IMR-90 (cell line): ENCODE measurements at regions not wholly inside any gene's neighbourhood (a gene's known extent, or its start where the extent isn't known, plus 50 kb on each side); places are given as distances from the start of the nearest gene placed in this dataset.

Experiments used
- ATAC-seq: fragments of 200-7000 bp; cut with Tn5 transposase; 2 replicates; pipeline ENCODE4 v1.9.1; 2020; ENCODE audit warnings: low read depth, mild to moderate bottlenecking, moderate library complexity
- BruUV-seq: library from RNA; stranded (reverse); fragments of 400-500 nt; replicated peaks from 2 replicates; lab custom pipeline; 2021; lab: Mats Ljungman, UMichigan
- CTCF ChIA-PET: fragments of 300-600 bp; formaldehyde crosslinking; extraction: SDS; loops from one replicate; lab custom pipeline; 2021; ENCODE audit warnings: antibody characterized with exemption; lab: Yijun Ruan, JAX
- POLR2A ChIA-PET: fragments of 300-600 bp; sonication (Branson Sonifier 250); formaldehyde crosslinking; loops from one replicate; lab custom pipeline; 2022; ENCODE audit warnings: antibody characterized with exemption; ENCODE audit not compliant: unreplicated experiment; lab: Charles Lee
- DNase-seq: peaks from one replicate; pipeline ENCODE4 v3.0.0; 2013
- H2AFZ ChIP-seq: replicated peaks from 2 replicates; pipeline ENCODE3; 2013; ENCODE audit warnings: low read length, mild to moderate bottlenecking; ENCODE audit not compliant: poor library complexity
- H2AK5ac ChIP-seq: 2 replicates; pipeline ENCODE4 v1.6.1; 2013; ENCODE audit warnings: low read depth, low read length, inconsistent platforms
- H2AK9ac ChIP-seq: replicated peaks from 2 replicates; pipeline ENCODE3; 2013; ENCODE audit warnings: mild to moderate bottlenecking, low read depth, low read length, moderate library complexity; ENCODE audit not compliant: poor library complexity
- H2BK120ac ChIP-seq: 2 replicates; pipeline ENCODE4 v1.6.1; 2013; ENCODE audit warnings: low read depth, low read length, inconsistent platforms
- H2BK15ac ChIP-seq: 3 replicates; pipeline ENCODE4 v1.6.1; 2013; ENCODE audit warnings: low read depth, low read length, inconsistent platforms
- H2BK20ac ChIP-seq: 2 replicates; pipeline ENCODE4 v1.6.1; 2013; ENCODE audit warnings: low read depth, mild to moderate bottlenecking, inconsistent platforms, low read length, moderate library complexity
- H2BK5ac ChIP-seq: 2 replicates; pipeline ENCODE4 v1.6.1; 2013; ENCODE audit warnings: mild to moderate bottlenecking, low read depth, low read length, inconsistent platforms; ENCODE audit not compliant: poor library complexity, severe bottlenecking
- H3K14ac ChIP-seq: replicated peaks from 2 replicates; pipeline ENCODE4 v1.6.1; 2013; ENCODE audit warnings: low read depth, low read length, inconsistent platforms
- H3K18ac ChIP-seq: 2 replicates; pipeline ENCODE4 v1.6.1; 2013; ENCODE audit warnings: low read depth, low read length, control low read depth
- H3K23ac ChIP-seq: 2 replicates; pipeline ENCODE4 v1.6.1; 2013; ENCODE audit warnings: low read depth, low read length, inconsistent platforms
- H3K27ac ChIP-seq: 2 replicates; pipeline ENCODE4 v1.5.1; 2013; ENCODE audit warnings: mild to moderate bottlenecking, control low read depth, low read length; ENCODE audit not compliant: insufficient read depth
- H3K27me3 ChIP-seq: 2 replicates; pipeline ENCODE4 v1.6.1; 2013; ENCODE audit warnings: low read length; ENCODE audit not compliant: control insufficient read depth, insufficient read depth
- H3K36me3 ChIP-seq: 2 replicates; pipeline ENCODE4 v1.6.1; 2013; ENCODE audit warnings: low read length, mixed read lengths; ENCODE audit not compliant: control insufficient read depth, insufficient read depth
- H3K4ac ChIP-seq: 2 replicates; pipeline ENCODE4 v1.6.1; 2013; ENCODE audit warnings: low read depth, low read length, inconsistent platforms
- H3K4me1 ChIP-seq: 2 replicates; pipeline ENCODE4 v1.6.1; 2013; ENCODE audit warnings: low read length, mixed read lengths; ENCODE audit not compliant: control insufficient read depth, insufficient read depth
- H3K4me2 ChIP-seq: 2 replicates; pipeline ENCODE4 v1.6.1; 2013; ENCODE audit warnings: low read depth, mild to moderate bottlenecking, control low read depth, low read length, moderate library complexity
- H3K4me3 ChIP-seq: 2 replicates; pipeline ENCODE4 v1.5.1; 2013; ENCODE audit warnings: low read depth, mild to moderate bottlenecking, control low read depth, low read length, moderate library complexity; ENCODE audit not compliant: insufficient read depth
- H3K56ac ChIP-seq: 2 replicates; pipeline ENCODE4 v1.6.1; 2013; ENCODE audit warnings: low read length, inconsistent platforms; ENCODE audit not compliant: insufficient read depth; ENCODE audit errors: extremely low read depth
- H3K79me1 ChIP-seq, 2 experiments: 2 replicates each; pipeline ENCODE4 v1.6.1; 2013; ENCODE audit warnings: low read length in 2 of 2, inconsistent platforms in 1 of 2, low read depth in 1 of 2
- H3K9ac ChIP-seq: 2 replicates; pipeline ENCODE4 v1.6.1; 2013; ENCODE audit warnings: low read depth, low read length, control low read depth
- H3K9me1 ChIP-seq: 2 replicates; pipeline ENCODE4 v1.6.1; 2013; ENCODE audit warnings: low read length, inconsistent platforms; ENCODE audit not compliant: insufficient read depth
- H3K9me3 ChIP-seq: 2 replicates; pipeline ENCODE4 v1.6.1; 2013; ENCODE audit warnings: low read length; ENCODE audit not compliant: control insufficient read depth, insufficient read depth
- H4K20me1 ChIP-seq: 2 replicates; pipeline ENCODE4 v1.6.1; 2013; ENCODE audit warnings: low read length, inconsistent platforms; ENCODE audit not compliant: insufficient read depth
- H4K5ac ChIP-seq: 2 replicates; pipeline ENCODE4 v1.6.1; 2013; ENCODE audit warnings: mild to moderate bottlenecking, low read depth, low read length, control low read depth
- H4K8ac ChIP-seq, 2 experiments: 2 replicates each; pipeline ENCODE4 v1.6.1; 2013; ENCODE audit warnings: low read depth in 2 of 2, low read length in 2 of 2, control low read depth in 1 of 2, inconsistent platforms in 1 of 2
- H4K91ac ChIP-seq: 2 replicates; pipeline ENCODE4 v1.6.1; 2013; ENCODE audit warnings: low read depth, low read length, inconsistent platforms; ENCODE audit not compliant: insufficient read depth
- BHLHE40 ChIP-seq: fragments of 150-350 bp; IDR thresholded peaks from 2 replicates; pipeline ENCODE4 v1.6.1; 2016; ENCODE audit warnings: mild to moderate bottlenecking, low read depth, low read length
- CEBPB ChIP-seq: IDR thresholded peaks from 2 replicates; pipeline ENCODE4 v1.6.1; 2012; ENCODE audit warnings: low read depth, low read length, improper control_type of control experiment
- CHD1 ChIP-seq: IDR thresholded peaks from 2 replicates; pipeline ENCODE4 v1.6.1; 2012; ENCODE audit warnings: low read depth, low read length, improper control_type of control experiment
- CTCF ChIP-seq: conservative IDR thresholded peaks from 2 replicates; pipeline ENCODE4 v1.5.1; 2012; ENCODE audit warnings: mild to moderate bottlenecking, low read depth, low read length, improper control_type of control experiment
- ELK1 ChIP-seq: fragments of 150-350 bp; IDR thresholded peaks from 2 replicates; pipeline ENCODE4 v1.6.1; 2016; ENCODE audit warnings: low read depth, mild to moderate bottlenecking, low read length, moderate library complexity, borderline replicate concordance
- FOS ChIP-seq: fragments of 150-350 bp; IDR thresholded peaks from 2 replicates; pipeline ENCODE4 v1.6.1; 2016; ENCODE audit warnings: low read depth, low read length
- MAFK ChIP-seq: IDR thresholded peaks from 2 replicates; pipeline ENCODE4 v1.6.1; 2012; ENCODE audit warnings: low read depth, low read length, improper control_type of control experiment
- MAZ ChIP-seq: IDR thresholded peaks from 2 replicates; pipeline ENCODE4 v1.6.1; 2012; ENCODE audit warnings: low read depth, mild to moderate bottlenecking, low read length, improper control_type of control experiment, moderate library complexity, borderline replicate concordance
- MXI1 ChIP-seq: IDR thresholded peaks from 2 replicates; pipeline ENCODE4 v1.6.1; 2012; ENCODE audit warnings: low read depth, mild to moderate bottlenecking, low read length, moderate library complexity, borderline replicate concordance
- NFE2L2 ChIP-seq: fragments of 150-350 bp; IDR thresholded peaks from 2 replicates; pipeline ENCODE4 v1.6.1; 2016; ENCODE audit warnings: low read depth, mild to moderate bottlenecking, low read length
- POLR2A ChIP-seq: IDR thresholded peaks from 2 replicates; pipeline ENCODE4 v1.6.1; 2012; ENCODE audit warnings: mild to moderate bottlenecking, low read depth, low read length
- RAD21 ChIP-seq: IDR thresholded peaks from 2 replicates; pipeline ENCODE4 v1.6.1; 2012; ENCODE audit warnings: low read length, improper control_type of control experiment
- RCOR1 ChIP-seq: IDR thresholded peaks from 2 replicates; pipeline ENCODE4 v1.6.1; 2012; ENCODE audit warnings: mild to moderate bottlenecking, low read length, improper control_type of control experiment; ENCODE audit not compliant: insufficient replicate concordance
- RFX5 ChIP-seq: IDR thresholded peaks from 2 replicates; pipeline ENCODE4 v1.8.0; 2012; ENCODE audit warnings: low read depth, mild to moderate bottlenecking, low read length, moderate library complexity
- SMC3 ChIP-seq: fragments of 150-350 bp; IDR thresholded peaks from 2 replicates; pipeline ENCODE4 v1.6.1; 2016; ENCODE audit warnings: low read depth, mild to moderate bottlenecking, antibody characterized with exemption, low read length, moderate library complexity
- USF2 ChIP-seq: fragments of 150-350 bp; IDR thresholded peaks from 2 replicates; pipeline ENCODE4 v1.6.1; 2017; ENCODE audit warnings: mild to moderate bottlenecking, antibody characterized with exemption, low read length, low read depth
- WGBS, 2 experiments: methylation state at CpG; one replicate each; pipeline versions ENCODE4 v1.1.5 to v1.1.7; 2013; ENCODE audit warnings: missing lambda C conversion rate in 2 of 2; ENCODE audit not compliant: insufficient read length in 1 of 2; ENCODE audit errors: extremely low coverage in 2 of 2; 5-methylcytosine and 5-hydroxymethylcytosine counted together
- dilution Hi-C: fragments of 300-500 bp; cut with HindIII; formaldehyde crosslinking; loops from one replicate; pipeline ENCODE4 v1.14.3; 2018; ENCODE audit warnings: low sequenced_read_pairs; ENCODE audit not compliant: unreplicated experiment
- in situ Hi-C: fragments of 300-500 bp; cut with MboI; formaldehyde crosslinking; loops from 3 replicates; pipeline ENCODE4 v1.14.3; 2019; ENCODE audit warnings: low sequenced_read_pairs, inconsistent platforms, mixed read lengths
- intact Hi-C: fragments of 100-400 bp; cut with micrococcal nuclease; formaldehyde crosslinking; loops from 2 replicates; pipeline ENCODE4 v1.10.0; 2022

GRCh38 chr2:6080932-6081753 lies 389.0 kb downstream of the SOX11 start:
- dilution Hi-C loops = no loop called here
- no peak overlapping the region for H3K4me2 ChIP-seq

More at GRCh38 chr2:6080932-6081753, 389.0 kb downstream of the SOX11 start:
- H4K91ac ChIP-seq = no peak overlapping the region
- no peak overlapping the region for H2BK5ac ChIP-seq
- no peak overlapping the region for H3K27ac ChIP-seq
- no peak for DNase-seq
- POLR2A ChIA-PET = no interaction called here
- 0 out of 2 replicates have a peak, but pooled peaks cover 3% of the 10 kb centered on the region for H3K9me3 ChIP-seq
- H2BK15ac ChIP-seq = no peak overlapping the region
- no peak overlapping the region for H3K23ac ChIP-seq
- WGBS, 2 experiments = 67% methylated on average over 6 of the region's 22 CpGs; no CpG with 5 or more reads in 1 of the 2 experiments
- H3K4me1 ChIP-seq = no peaks in the 10 kb centered on the region
- H2BK20ac ChIP-seq = no peak overlapping the region
- no peak overlapping the region for H3K9ac ChIP-seq
- no peak overlapping the region for H2AFZ ChIP-seq
- H4K5ac ChIP-seq = no peak overlapping the region
- H3K4me3 ChIP-seq = no peak overlapping the region
- intact Hi-C loops = no loop called here
- no peak overlapping the region for H2AK5ac ChIP-seq
- ATAC-seq = no peak
- no peaks in the 10 kb centered on the region for H3K9me1 ChIP-seq
- no peak overlapping the region for H3K18ac ChIP-seq
- H3K4ac ChIP-seq = no peak overlapping the region
- in situ Hi-C loops = no loop called here
- H3K36me3 ChIP-seq = no peaks in the 10 kb centered on the region
- TF ChIP-seq CEBPB (no peak), POLR2A (no peak), USF2 (no peak), CTCF (no peak), RFX5 (no peak), MAZ (no peak), BHLHE40 (no peak), CHD1 (no peak), RCOR1 (no peak), FOS (no peak), MXI1 (no peak), NFE2L2 (no peak), MAFK (no peak), RAD21 (no peak), ELK1 (no peak), SMC3 (no peak)
- H3K56ac ChIP-seq = no peak overlapping the region
- no peak overlapping the region for H2AK9ac ChIP-seq
- no peaks in the 10 kb centered on the region for H3K27me3 ChIP-seq
- no peaks in the 10 kb centered on the region for H3K79me1 ChIP-seq
- no peak overlapping the region for H2BK120ac ChIP-seq
- no TSS peak for BruUV-seq
- H3K14ac ChIP-seq = no peak overlapping the region
- CTCF ChIA-PET = no interaction called here
- no peaks in the 10 kb centered on the region for H4K20me1 ChIP-seq
- no peak overlapping the region for H4K8ac ChIP-seq
